Cerebellar cortex (tissue), 1 donor: ENCODE measurements at regions not wholly inside any gene's neighbourhood (a gene's known extent, or its start where the extent isn't known, plus 50 kb on each side); places are given as distances from the start of the nearest gene placed in this dataset.
"Not testable (repeated sequence)": the region's sequence is repeated elsewhere in the genome, so short reads cannot be mapped to it uniquely, and the experiment has no call there.

Experiments used
- DNase-seq: peaks from one replicate; pipeline ENCODE4 v3.0.0-alpha.2; 2015; ENCODE audit warnings: low spot score

GRCh38 chr7:55303220-55303619 is 61.9 kb upstream of the LANCL2 start:
- DNase-seq, result no peak

GRCh38 chr7:55304018-55304762 is 60.9 kb upstream of the LANCL2 start:
- DNase-seq, result peak; percentile 83

GRCh38 chr7:55305135-55305534 is 60.0 kb upstream of the LANCL2 start:
- no peak for DNase-seq

- no peak for DNase-seq
Measured at GRCh38 chr7:55306331-55306730, 58.8 kb upstream of the LANCL2 start.

- no peak for DNase-seq
Measured at GRCh38 chr7:55307123-55307916, 57.8 kb upstream of the LANCL2 start.

GRCh38 chr7:55308186-55308929 is 56.8 kb upstream of the LANCL2 start:
- no peak for DNase-seq

- no peak for DNase-seq
Measured at GRCh38 chr7:55309040-55309991, 55.8 kb upstream of the LANCL2 start.

- DNase-seq, result peak; percentile 51
Measured at GRCh38 chr7:55310287-55311025, 54.7 kb upstream of the LANCL2 start.

- DNase-seq, result not testable (repeated sequence)
Measured at GRCh38 chr7:55311892-55312291, 53.2 kb upstream of the LANCL2 start.

- not testable (repeated sequence) for DNase-seq
Measured at GRCh38 chr7:55313671-55314070, 51.5 kb upstream of the LANCL2 start.

GRCh38 chr7:55314967-55315366 is 50.2 kb upstream of the LANCL2 start:
- no peak for DNase-seq
